PC-9 (cell line): ENCODE measurements at regions not wholly inside any gene's neighbourhood (a gene's known extent, or its start where the extent isn't known, plus 50 kb on each side); places are given as distances from the start of the nearest gene placed in this dataset.

ENCODE experiments used
- BruUV-seq: library from RNA; stranded (reverse); fragments of 400-500 nt; replicated peaks from 2 replicates; lab custom pipeline; 2021; lab: Mats Ljungman, UMichigan
- CTCF ChIA-PET: fragments of 300-600 bp; sonication (Branson Sonifier 250); formaldehyde crosslinking; loops from one replicate; lab custom pipeline; 2022; ENCODE audit warnings: antibody characterized with exemption; lab: Charles Lee
- POLR2A ChIA-PET: fragments of 300-600 bp; sonication (Branson Sonifier 250); formaldehyde crosslinking; loops from one replicate; lab custom pipeline; 2022; ENCODE audit warnings: antibody characterized with exemption; ENCODE audit not compliant: unreplicated experiment; lab: Charles Lee
- DNase-seq, 2 experiments: peaks; one replicate each; pipeline versions ENCODE4 v3.0.0 to v3.0.0-alpha.2; 2015 to 2022; ENCODE audit warnings: mixed read lengths in 1 of 2
- H2AFZ ChIP-seq: fragments of 200-600 bp; sonication (generic); 2 replicates; pipeline ENCODE4 v1.8.1; 2017; ENCODE audit warnings: antibody characterized with exemption
- H3F3A ChIP-seq: fragments of 200-600 bp; sonication (generic); 2 replicates; pipeline ENCODE4 v1.8.1; 2017; ENCODE audit warnings: antibody characterized with exemption, mild to moderate bottlenecking, low read depth; ENCODE audit not compliant: insufficient read depth
- H3K27ac ChIP-seq: fragments of 200-600 bp; sonication (generic); 2 replicates; pipeline ENCODE4 v1.6.1; 2016; ENCODE audit warnings: mixed run types
- H3K27me3 ChIP-seq: fragments of 200-600 bp; sonication (generic); 2 replicates; pipeline ENCODE4 v1.6.1; 2016; ENCODE audit warnings: low read depth, mixed run types; ENCODE audit not compliant: insufficient read depth
- H3K36me3 ChIP-seq: fragments of 200-600 bp; sonication (generic); 2 replicates; pipeline ENCODE4 v1.6.1; 2016; ENCODE audit warnings: low read depth, mixed run types
- H3K4me1 ChIP-seq: fragments of 200-600 bp; sonication (generic); replicated peaks from 2 replicates; pipeline ENCODE4 v1.6.1; 2016; ENCODE audit warnings: mixed run types; ENCODE audit not compliant: insufficient read depth
- H3K4me2 ChIP-seq: fragments of 200-600 bp; sonication (generic); 2 replicates; pipeline ENCODE4 v1.6.1; 2017; ENCODE audit warnings: mixed run types
- H3K4me3 ChIP-seq: fragments of 200-600 bp; sonication (generic); 2 replicates; pipeline ENCODE4 v1.6.1; 2016; ENCODE audit warnings: mixed run types
- H3K79me2 ChIP-seq: fragments of 200-600 bp; sonication (generic); 2 replicates; pipeline ENCODE4 v1.6.1; 2017; ENCODE audit warnings: low read depth, mixed run types
- H3K9me2 ChIP-seq: fragments of 200-600 bp; sonication (generic); 2 replicates; pipeline ENCODE4 v1.8.1; 2017; ENCODE audit warnings: mild to moderate bottlenecking; ENCODE audit not compliant: insufficient read depth
- H3K9me3 ChIP-seq: fragments of 200-600 bp; sonication (generic); 2 replicates; pipeline ENCODE4 v1.8.1; 2016; ENCODE audit warnings: low read depth; ENCODE audit not compliant: insufficient read depth
- H4K20me1 ChIP-seq: fragments of 200-600 bp; sonication (generic); 2 replicates; pipeline ENCODE4 v1.8.1; 2017; ENCODE audit not compliant: insufficient read depth
- EZH2 ChIP-seq: fragments of 200-600 bp; sonication (generic); IDR thresholded peaks from 2 replicates; pipeline ENCODE4 v1.8.0; 2017; ENCODE audit warnings: antibody characterized with exemption, low read depth
- intact Hi-C: fragments of 100-400 bp; cut with micrococcal nuclease; formaldehyde crosslinking; loops from one replicate; pipeline ENCODE4 v1.10.0; 2022; ENCODE audit not compliant: unreplicated experiment
- TF ChIP-seq, protein P1 (sequence below): fragments of 200-600 bp; sonication (generic); conservative IDR thresholded peaks from 2 replicates; pipeline ENCODE4 v1.6.1; 2017; ENCODE audit warnings: mixed run types, antibody characterized with exemption, mild to moderate bottlenecking, moderate library complexity

GRCh38 chr13:105665284-105665683 lies 870.2 kb downstream of the EFNB2 start:
- Histone ChIP-seq H3K27ac (no peak overlapping the region), H3K4me3 (no peak overlapping the region), H3K4me2 (no peak overlapping the region), H3K36me3 (no peaks in the 10 kb centered on the region), H3K9me2 (no peaks in the 10 kb centered on the region), H3K9me3 (no peaks in the 10 kb centered on the region), H2AFZ (no peak overlapping the region), H3K27me3 (no peaks in the 10 kb centered on the region), H3K79me2 (no peaks in the 10 kb centered on the region), H3F3A (no peaks in the 10 kb centered on the region), H3K4me1 (no peaks in the 10 kb centered on the region), H4K20me1 (no peaks in the 10 kb centered on the region)
- TF ChIP-seq EZH2 = no peak
- TF ChIP-seq, protein P1, sequence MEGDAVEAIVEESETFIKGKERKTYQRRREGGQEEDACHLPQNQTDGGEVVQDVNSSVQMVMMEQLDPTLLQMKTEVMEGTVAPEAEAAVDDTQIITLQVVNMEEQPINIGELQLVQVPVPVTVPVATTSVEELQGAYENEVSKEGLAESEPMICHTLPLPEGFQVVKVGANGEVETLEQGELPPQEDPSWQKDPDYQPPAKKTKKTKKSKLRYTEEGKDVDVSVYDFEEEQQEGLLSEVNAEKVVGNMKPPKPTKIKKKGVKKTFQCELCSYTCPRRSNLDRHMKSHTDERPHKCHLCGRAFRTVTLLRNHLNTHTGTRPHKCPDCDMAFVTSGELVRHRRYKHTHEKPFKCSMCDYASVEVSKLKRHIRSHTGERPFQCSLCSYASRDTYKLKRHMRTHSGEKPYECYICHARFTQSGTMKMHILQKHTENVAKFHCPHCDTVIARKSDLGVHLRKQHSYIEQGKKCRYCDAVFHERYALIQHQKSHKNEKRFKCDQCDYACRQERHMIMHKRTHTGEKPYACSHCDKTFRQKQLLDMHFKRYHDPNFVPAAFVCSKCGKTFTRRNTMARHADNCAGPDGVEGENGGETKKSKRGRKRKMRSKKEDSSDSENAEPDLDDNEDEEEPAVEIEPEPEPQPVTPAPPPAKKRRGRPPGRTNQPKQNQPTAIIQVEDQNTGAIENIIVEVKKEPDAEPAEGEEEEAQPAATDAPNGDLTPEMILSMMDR = no peak
- CTCF ChIA-PET = interaction anchor here (0.6 kb wide), 1 partner anchor 39 kb away, joined by 5 read pairs; no protein-coding TSS in a partner anchor
- POLR2A ChIA-PET = interaction anchor here (0.6 kb wide), 2 partner anchors 80 to 491 kb away, joined by 3 to 11 read pairs; no protein-coding TSS in a partner anchor
- intact Hi-C loops = no loop called here
- no TSS peak for BruUV-seq
- DNase-seq = peak in 1 of 2 experiments; percentile 60

DNA sequence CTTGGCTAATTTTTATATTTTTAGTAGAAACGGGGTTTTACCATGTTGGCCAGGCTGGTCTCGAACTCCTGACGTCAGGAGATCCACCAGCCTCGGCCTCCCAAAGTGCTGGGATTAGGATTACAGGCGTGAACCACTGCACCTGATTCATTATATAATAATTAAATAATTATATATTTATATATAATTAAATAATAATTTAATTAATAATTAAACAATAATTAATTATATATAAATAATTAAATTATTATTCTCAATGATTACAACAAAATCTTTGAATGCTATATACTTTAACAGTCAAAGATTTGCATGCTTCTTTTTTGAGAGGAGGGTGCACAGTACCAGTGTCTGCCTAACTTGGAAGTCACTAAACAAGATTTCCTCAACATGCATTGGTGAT lies 872.3 kb downstream of the EFNB2 start:
- H3K27ac ChIP-seq = no peak overlapping the region
- H3K4me1 ChIP-seq = no peaks in the 10 kb centered on the region
- H3K36me3 ChIP-seq = no peaks in the 10 kb centered on the region
- H3K9me2 ChIP-seq = no peaks in the 10 kb centered on the region
- no peak overlapping the region for H3K4me3 ChIP-seq
- H3F3A ChIP-seq = no peaks in the 10 kb centered on the region
- no peaks in the 10 kb centered on the region for H4K20me1 ChIP-seq
- DNase-seq = no peak
- CTCF ChIA-PET = no interaction called here
- H3K9me3 ChIP-seq = no peaks in the 10 kb centered on the region
- BruUV-seq = no TSS peak
- POLR2A ChIA-PET = no interaction called here
- H3K4me2 ChIP-seq = no peak overlapping the region
- TF ChIP-seq EZH2 = no peak
- TF ChIP-seq, protein P1 = no peak
- intact Hi-C loops = no loop called here
- no peaks in the 10 kb centered on the region for H3K79me2 ChIP-seq
- no peak overlapping the region for H2AFZ ChIP-seq
- H3K27me3 ChIP-seq = no peaks in the 10 kb centered on the region

GRCh38 chr13:105660561-105660960 lies 874.9 kb downstream of the EFNB2 start:
- intact Hi-C loops = no loop called here
- Histone ChIP-seq H4K20me1 (no peaks in the 10 kb centered on the region), H3K4me3 (no peak overlapping the region), H3K4me1 (no peaks in the 10 kb centered on the region), H3K27me3 (no peaks in the 10 kb centered on the region), H3F3A (no peaks in the 10 kb centered on the region), H3K27ac (no peak overlapping the region), H3K9me3 (no peaks in the 10 kb centered on the region), H3K36me3 (no peaks in the 10 kb centered on the region), H3K79me2 (no peaks in the 10 kb centered on the region), H3K4me2 (no peak overlapping the region), H2AFZ (no peak overlapping the region), H3K9me2 (no peaks in the 10 kb centered on the region)
- ChIA-PET CTCF (no interaction called here), POLR2A (no interaction called here)
- BruUV-seq = no TSS peak
- DNase-seq = no peak
- TF ChIP-seq, protein P1 = no peak
- TF ChIP-seq EZH2 = no peak
